IMR-90 (cell line): ENCODE measurements at regions not wholly inside any gene's neighbourhood (a gene's known extent, or its start where the extent isn't known, plus 50 kb on each side); places are given as distances from the start of the nearest gene placed in this dataset.

Experiments
- ATAC-seq: fragments of 200-7000 bp; cut with Tn5 transposase; 2 replicates; pipeline ENCODE4 v1.9.1; 2020; ENCODE audit warnings: low read depth, mild to moderate bottlenecking, moderate library complexity
- BruUV-seq: library from RNA; stranded (reverse); fragments of 400-500 nt; replicated peaks from 2 replicates; lab custom pipeline; 2021; lab: Mats Ljungman, UMichigan
- CTCF ChIA-PET: fragments of 300-600 bp; formaldehyde crosslinking; extraction: SDS; loops from one replicate; lab custom pipeline; 2021; ENCODE audit warnings: antibody characterized with exemption; lab: Yijun Ruan, JAX
- POLR2A ChIA-PET: fragments of 300-600 bp; sonication (Branson Sonifier 250); formaldehyde crosslinking; loops from one replicate; lab custom pipeline; 2022; ENCODE audit warnings: antibody characterized with exemption; ENCODE audit not compliant: unreplicated experiment; lab: Charles Lee
- DNase-seq: peaks from one replicate; pipeline ENCODE4 v3.0.0; 2013
- H2AFZ ChIP-seq: replicated peaks from 2 replicates; pipeline ENCODE3; 2013; ENCODE audit warnings: low read length, mild to moderate bottlenecking; ENCODE audit not compliant: poor library complexity
- H2AK5ac ChIP-seq: 2 replicates; pipeline ENCODE4 v1.6.1; 2013; ENCODE audit warnings: low read depth, low read length, inconsistent platforms
- H2AK9ac ChIP-seq: replicated peaks from 2 replicates; pipeline ENCODE3; 2013; ENCODE audit warnings: mild to moderate bottlenecking, low read depth, low read length, moderate library complexity; ENCODE audit not compliant: poor library complexity
- H2BK120ac ChIP-seq: 2 replicates; pipeline ENCODE4 v1.6.1; 2013; ENCODE audit warnings: low read depth, low read length, inconsistent platforms
- H2BK15ac ChIP-seq: 3 replicates; pipeline ENCODE4 v1.6.1; 2013; ENCODE audit warnings: low read depth, low read length, inconsistent platforms
- H2BK20ac ChIP-seq: 2 replicates; pipeline ENCODE4 v1.6.1; 2013; ENCODE audit warnings: low read depth, mild to moderate bottlenecking, inconsistent platforms, low read length, moderate library complexity
- H2BK5ac ChIP-seq: 2 replicates; pipeline ENCODE4 v1.6.1; 2013; ENCODE audit warnings: mild to moderate bottlenecking, low read depth, low read length, inconsistent platforms; ENCODE audit not compliant: poor library complexity, severe bottlenecking
- H3K14ac ChIP-seq: replicated peaks from 2 replicates; pipeline ENCODE4 v1.6.1; 2013; ENCODE audit warnings: low read depth, low read length, inconsistent platforms
- H3K18ac ChIP-seq: 2 replicates; pipeline ENCODE4 v1.6.1; 2013; ENCODE audit warnings: low read depth, low read length, control low read depth
- H3K23ac ChIP-seq: 2 replicates; pipeline ENCODE4 v1.6.1; 2013; ENCODE audit warnings: low read depth, low read length, inconsistent platforms
- H3K27ac ChIP-seq: 2 replicates; pipeline ENCODE4 v1.5.1; 2013; ENCODE audit warnings: mild to moderate bottlenecking, control low read depth, low read length; ENCODE audit not compliant: insufficient read depth
- H3K27me3 ChIP-seq: 2 replicates; pipeline ENCODE4 v1.6.1; 2013; ENCODE audit warnings: low read length; ENCODE audit not compliant: control insufficient read depth, insufficient read depth
- H3K36me3 ChIP-seq: 2 replicates; pipeline ENCODE4 v1.6.1; 2013; ENCODE audit warnings: low read length, mixed read lengths; ENCODE audit not compliant: control insufficient read depth, insufficient read depth
- H3K4ac ChIP-seq: 2 replicates; pipeline ENCODE4 v1.6.1; 2013; ENCODE audit warnings: low read depth, low read length, inconsistent platforms
- H3K4me1 ChIP-seq: 2 replicates; pipeline ENCODE4 v1.6.1; 2013; ENCODE audit warnings: low read length, mixed read lengths; ENCODE audit not compliant: control insufficient read depth, insufficient read depth
- H3K4me2 ChIP-seq: 2 replicates; pipeline ENCODE4 v1.6.1; 2013; ENCODE audit warnings: low read depth, mild to moderate bottlenecking, control low read depth, low read length, moderate library complexity
- H3K4me3 ChIP-seq: 2 replicates; pipeline ENCODE4 v1.5.1; 2013; ENCODE audit warnings: low read depth, mild to moderate bottlenecking, control low read depth, low read length, moderate library complexity; ENCODE audit not compliant: insufficient read depth
- H3K56ac ChIP-seq: 2 replicates; pipeline ENCODE4 v1.6.1; 2013; ENCODE audit warnings: low read length, inconsistent platforms; ENCODE audit not compliant: insufficient read depth; ENCODE audit errors: extremely low read depth
- H3K79me1 ChIP-seq, 2 experiments: 2 replicates each; pipeline ENCODE4 v1.6.1; 2013; ENCODE audit warnings: low read length in 2 of 2, inconsistent platforms in 1 of 2, low read depth in 1 of 2
- H3K9ac ChIP-seq: 2 replicates; pipeline ENCODE4 v1.6.1; 2013; ENCODE audit warnings: low read depth, low read length, control low read depth
- H3K9me1 ChIP-seq: 2 replicates; pipeline ENCODE4 v1.6.1; 2013; ENCODE audit warnings: low read length, inconsistent platforms; ENCODE audit not compliant: insufficient read depth
- H3K9me3 ChIP-seq: 2 replicates; pipeline ENCODE4 v1.6.1; 2013; ENCODE audit warnings: low read length; ENCODE audit not compliant: control insufficient read depth, insufficient read depth
- H4K20me1 ChIP-seq: 2 replicates; pipeline ENCODE4 v1.6.1; 2013; ENCODE audit warnings: low read length, inconsistent platforms; ENCODE audit not compliant: insufficient read depth
- H4K5ac ChIP-seq: 2 replicates; pipeline ENCODE4 v1.6.1; 2013; ENCODE audit warnings: mild to moderate bottlenecking, low read depth, low read length, control low read depth
- H4K8ac ChIP-seq, 2 experiments: 2 replicates each; pipeline ENCODE4 v1.6.1; 2013; ENCODE audit warnings: low read depth in 2 of 2, low read length in 2 of 2, control low read depth in 1 of 2, inconsistent platforms in 1 of 2
- H4K91ac ChIP-seq: 2 replicates; pipeline ENCODE4 v1.6.1; 2013; ENCODE audit warnings: low read depth, low read length, inconsistent platforms; ENCODE audit not compliant: insufficient read depth
- BHLHE40 ChIP-seq: fragments of 150-350 bp; IDR thresholded peaks from 2 replicates; pipeline ENCODE4 v1.6.1; 2016; ENCODE audit warnings: mild to moderate bottlenecking, low read depth, low read length
- CEBPB ChIP-seq: IDR thresholded peaks from 2 replicates; pipeline ENCODE4 v1.6.1; 2012; ENCODE audit warnings: low read depth, low read length, improper control_type of control experiment
- CHD1 ChIP-seq: IDR thresholded peaks from 2 replicates; pipeline ENCODE4 v1.6.1; 2012; ENCODE audit warnings: low read depth, low read length, improper control_type of control experiment
- CTCF ChIP-seq: conservative IDR thresholded peaks from 2 replicates; pipeline ENCODE4 v1.5.1; 2012; ENCODE audit warnings: mild to moderate bottlenecking, low read depth, low read length, improper control_type of control experiment
- ELK1 ChIP-seq: fragments of 150-350 bp; IDR thresholded peaks from 2 replicates; pipeline ENCODE4 v1.6.1; 2016; ENCODE audit warnings: low read depth, mild to moderate bottlenecking, low read length, moderate library complexity, borderline replicate concordance
- FOS ChIP-seq: fragments of 150-350 bp; IDR thresholded peaks from 2 replicates; pipeline ENCODE4 v1.6.1; 2016; ENCODE audit warnings: low read depth, low read length
- MAFK ChIP-seq: IDR thresholded peaks from 2 replicates; pipeline ENCODE4 v1.6.1; 2012; ENCODE audit warnings: low read depth, low read length, improper control_type of control experiment
- MAZ ChIP-seq: IDR thresholded peaks from 2 replicates; pipeline ENCODE4 v1.6.1; 2012; ENCODE audit warnings: low read depth, mild to moderate bottlenecking, low read length, improper control_type of control experiment, moderate library complexity, borderline replicate concordance
- MXI1 ChIP-seq: IDR thresholded peaks from 2 replicates; pipeline ENCODE4 v1.6.1; 2012; ENCODE audit warnings: low read depth, mild to moderate bottlenecking, low read length, moderate library complexity, borderline replicate concordance
- NFE2L2 ChIP-seq: fragments of 150-350 bp; IDR thresholded peaks from 2 replicates; pipeline ENCODE4 v1.6.1; 2016; ENCODE audit warnings: low read depth, mild to moderate bottlenecking, low read length
- POLR2A ChIP-seq: IDR thresholded peaks from 2 replicates; pipeline ENCODE4 v1.6.1; 2012; ENCODE audit warnings: mild to moderate bottlenecking, low read depth, low read length
- RAD21 ChIP-seq: IDR thresholded peaks from 2 replicates; pipeline ENCODE4 v1.6.1; 2012; ENCODE audit warnings: low read length, improper control_type of control experiment
- RCOR1 ChIP-seq: IDR thresholded peaks from 2 replicates; pipeline ENCODE4 v1.6.1; 2012; ENCODE audit warnings: mild to moderate bottlenecking, low read length, improper control_type of control experiment; ENCODE audit not compliant: insufficient replicate concordance
- RFX5 ChIP-seq: IDR thresholded peaks from 2 replicates; pipeline ENCODE4 v1.8.0; 2012; ENCODE audit warnings: low read depth, mild to moderate bottlenecking, low read length, moderate library complexity
- SMC3 ChIP-seq: fragments of 150-350 bp; IDR thresholded peaks from 2 replicates; pipeline ENCODE4 v1.6.1; 2016; ENCODE audit warnings: low read depth, mild to moderate bottlenecking, antibody characterized with exemption, low read length, moderate library complexity
- USF2 ChIP-seq: fragments of 150-350 bp; IDR thresholded peaks from 2 replicates; pipeline ENCODE4 v1.6.1; 2017; ENCODE audit warnings: mild to moderate bottlenecking, antibody characterized with exemption, low read length, low read depth
- WGBS, 2 experiments: methylation state at CpG; one replicate each; pipeline versions ENCODE4 v1.1.5 to v1.1.7; 2013; ENCODE audit warnings: missing lambda C conversion rate in 2 of 2; ENCODE audit not compliant: insufficient read length in 1 of 2; ENCODE audit errors: extremely low coverage in 2 of 2; 5-methylcytosine and 5-hydroxymethylcytosine counted together
- dilution Hi-C: fragments of 300-500 bp; cut with HindIII; formaldehyde crosslinking; loops from one replicate; pipeline ENCODE4 v1.14.3; 2018; ENCODE audit warnings: low sequenced_read_pairs; ENCODE audit not compliant: unreplicated experiment
- in situ Hi-C: fragments of 300-500 bp; cut with MboI; formaldehyde crosslinking; loops from 3 replicates; pipeline ENCODE4 v1.14.3; 2019; ENCODE audit warnings: low sequenced_read_pairs, inconsistent platforms, mixed read lengths
- intact Hi-C: fragments of 100-400 bp; cut with micrococcal nuclease; formaldehyde crosslinking; loops from 2 replicates; pipeline ENCODE4 v1.10.0; 2022

- Histone ChIP-seq H3K36me3 (no peaks in the 10 kb centered on the region), H2AK5ac (no peak overlapping the region), H3K27ac (no peak overlapping the region), H2BK15ac (no peak overlapping the region), H3K23ac (no peak overlapping the region), H3K4me2 (no peak overlapping the region), H4K5ac (no peak overlapping the region), H3K27me3 (no peaks in the 10 kb centered on the region), H4K8ac (no peak overlapping the region), H3K9me1 (no peaks in the 10 kb centered on the region), H2BK20ac (no peak overlapping the region), H4K20me1 (no peaks in the 10 kb centered on the region), H2BK120ac (no peak overlapping the region), H3K4ac (no peak overlapping the region), H2AFZ (no peak overlapping the region), H3K18ac (no peak overlapping the region), H3K56ac (no peak overlapping the region), H2BK5ac (no peak overlapping the region), H3K79me1 (no peaks in the 10 kb centered on the region), H3K4me1 (no peaks in the 10 kb centered on the region), H4K91ac (no peak overlapping the region), H3K9me3 (0 out of 2 replicates have a peak, but pooled peaks cover 1% of the 10 kb centered on the region), H3K9ac (no peak overlapping the region), H3K14ac (no peak overlapping the region), H2AK9ac (no peak overlapping the region), H3K4me3 (no peak overlapping the region)
- dilution Hi-C loops (no loop called here), intact Hi-C loops (no loop called here), in situ Hi-C loops (no loop called here)
- ATAC-seq (no peak), DNase-seq (no peak)
- no CpG with 5 or more reads among the region's 3 CpGs for WGBS, 2 experiments
- CTCF ChIA-PET, result no interaction called here
- TF ChIP-seq RCOR1, result no peak
- TF ChIP-seq BHLHE40, result no peak
- no peak for TF ChIP-seq CHD1
- no peak for TF ChIP-seq FOS
- TF ChIP-seq CTCF, result no peak
- TF ChIP-seq RAD21, result no peak
- TF ChIP-seq RFX5, result no peak
- TF ChIP-seq MAFK, result no peak
- TF ChIP-seq ELK1, result no peak
- no peak for TF ChIP-seq NFE2L2
- TF ChIP-seq CEBPB, result no peak
- TF ChIP-seq USF2, result no peak
- no peak for TF ChIP-seq MXI1
- TF ChIP-seq MAZ, result no peak
- TF ChIP-seq POLR2A, result no peak
- TF ChIP-seq SMC3, result no peak
- no TSS peak for BruUV-seq
- POLR2A ChIA-PET, result no interaction called here
These were observed 80.6 kb downstream of the HINT1 start for GRCh38 chr5:131084436-131084835.
